Stimulated activated naive B cell treated with anti-CD40 and anti-IgM and Interleukin-4, amounts not matched to agents 10 μg/mL and 1 μg/mL and 100 μg/mL, for 72 hours (primary cell): ENCODE measurements at regions not wholly inside any gene's neighbourhood (a gene's known extent, or its start where the extent isn't known, plus 50 kb on each side); places are given as distances from the start of the nearest gene placed in this dataset.

Experiments
- ATAC-seq, 2 donors: fragments of 150-1000 bp; cut with Tn5 transposase; replicated peaks; 2 replicates each; pipeline ENCODE4 v1.10.0; 2021; ENCODE audit warnings: moderate library complexity in 1 of 2
- DNase-seq: peaks from one replicate; pipeline ENCODE4 v3.0.0; 2021
- H3K27ac Mint-ChIP-seq: one replicate; pipeline ENCODE4 v1.8.0; 2022; ENCODE audit warnings: mild to moderate bottlenecking, mixed read lengths
- H3K27me3 Mint-ChIP-seq, 2 donors: one replicate each; pipeline ENCODE4 v1.8.0; 2022; ENCODE audit warnings: mixed read lengths in 2 of 2
- H3K36me3 Mint-ChIP-seq, 2 donors: one replicate each; pipeline ENCODE4 v1.8.0; 2022; ENCODE audit warnings: mixed read lengths in 2 of 2, mild to moderate bottlenecking in 1 of 2
- H3K4me1 Mint-ChIP-seq, 2 donors: one replicate each; pipeline ENCODE4 v1.8.0; 2022; ENCODE audit warnings: mixed read lengths in 2 of 2, mild to moderate bottlenecking in 1 of 2
- H3K4me3 Mint-ChIP-seq, 2 donors: one replicate each; pipeline ENCODE4 v1.8.0; 2022; ENCODE audit warnings: mild to moderate bottlenecking in 2 of 2, mixed read lengths in 2 of 2, moderate library complexity in 1 of 2
- H3K9me3 Mint-ChIP-seq, 2 donors: one replicate each; pipeline ENCODE4 v1.8.0; 2022; ENCODE audit warnings: mixed read lengths in 2 of 2, mild to moderate bottlenecking in 1 of 2

- Mint-ChIP-seq H3K9me3 (peaks cover 8 to 10% of the 10 kb centered on the region in 2 donors), H3K4me1 (no peaks in the 10 kb centered on the region), H3K36me3 (no peaks in the 10 kb centered on the region), H3K27ac (no peak overlapping the region), H3K27me3 (no peaks in the 10 kb centered on the region), H3K4me3 (no peak overlapping the region)
- no peak for DNase-seq
- no peak for ATAC-seq
These were observed 195.7 kb upstream of the STEAP1 start for GRCh38 chr7:89958525-89959068.

GRCh38 chr7:89966067-89966664 lies 188.1 kb upstream of the STEAP1 start:
- DNase-seq, result no peak
- Mint-ChIP-seq H3K4me1 (no peaks in the 10 kb centered on the region), H3K36me3 (no peaks in the 10 kb centered on the region), H3K4me3 (no peak overlapping the region), H3K27me3 (no peaks in the 10 kb centered on the region), H3K9me3 (peaks cover 3 to 4% of the 10 kb centered on the region in 2 donors), H3K27ac (no peak overlapping the region)
- ATAC-seq, result no peak

- Mint-ChIP-seq H3K27me3 (no peaks in the 10 kb centered on the region), H3K27ac (no peak overlapping the region), H3K36me3 (no peaks in the 10 kb centered on the region), H3K4me1 (no peaks in the 10 kb centered on the region), H3K4me3 (no peak overlapping the region), H3K9me3 (no peaks in the 10 kb centered on the region)
- DNase-seq, result no peak
- no peak for ATAC-seq
These were observed 178.7 kb upstream of the STEAP1 start for GRCh38 chr7:89975577-89975976.

GRCh38 chr7:89987665-89988064 lies 166.6 kb upstream of the STEAP1 start:
- Mint-ChIP-seq H3K36me3 (no peaks in the 10 kb centered on the region), H3K27me3 (no peaks in the 10 kb centered on the region), H3K9me3 (peaks cover 0 to 3% of the 10 kb centered on the region in 2 donors), H3K4me3 (no peak overlapping the region), H3K4me1 (no peaks in the 10 kb centered on the region), H3K27ac (no peak overlapping the region)
- no peak for DNase-seq
- no peak for ATAC-seq

- Mint-ChIP-seq H3K27me3 (no peaks in the 10 kb centered on the region), H3K9me3 (peaks cover 0 to 3% of the 10 kb centered on the region in 2 donors), H3K27ac (no peak overlapping the region), H3K4me3 (no peak overlapping the region), H3K36me3 (no peaks in the 10 kb centered on the region), H3K4me1 (no peaks in the 10 kb centered on the region)
- no peak for ATAC-seq
- no peak for DNase-seq
These were observed 166.2 kb upstream of the STEAP1 start for GRCh38 chr7:89988074-89988473.

- Mint-ChIP-seq H3K4me1 (no peaks in the 10 kb centered on the region), H3K4me3 (no peak overlapping the region), H3K36me3 (no peaks in the 10 kb centered on the region), H3K27ac (no peak overlapping the region), H3K9me3 (peaks cover 0 to 1% of the 10 kb centered on the region in 2 donors), H3K27me3 (no peaks in the 10 kb centered on the region)
- DNase-seq, result no peak
- ATAC-seq, result no peak
These were observed 164.8 kb upstream of the STEAP1 start for GRCh38 chr7:89989454-89989853.

- Mint-ChIP-seq H3K4me3 (no peak overlapping the region), H3K4me1 (no peaks in the 10 kb centered on the region), H3K27ac (no peak overlapping the region), H3K36me3 (no peaks in the 10 kb centered on the region), H3K9me3 (peaks cover 7 to 8% of the 10 kb centered on the region in 2 donors), H3K27me3 (no peaks in the 10 kb centered on the region)
- DNase-seq (no peak), ATAC-seq (no peak)
These were observed 159.8 kb upstream of the STEAP1 start for GRCh38 chr7:89994483-89994882.

GRCh38 chr7:89998554-89998953 lies 155.7 kb upstream of the STEAP1 start:
- Mint-ChIP-seq H3K9me3 (peaks cover 6 to 8% of the 10 kb centered on the region in 2 donors), H3K36me3 (no peaks in the 10 kb centered on the region), H3K4me3 (no peak overlapping the region), H3K4me1 (no peaks in the 10 kb centered on the region), H3K27me3 (no peaks in the 10 kb centered on the region), H3K27ac (no peak overlapping the region)
- ATAC-seq (no peak), DNase-seq (no peak)

GRCh38 chr7:90005836-90006235 lies 148.4 kb upstream of the STEAP1 start:
- no peak for ATAC-seq
- Mint-ChIP-seq H3K4me3 (no peak overlapping the region), H3K36me3 (no peaks in the 10 kb centered on the region)

GRCh38 chr7:90007001-90007654 lies 147.1 kb upstream of the STEAP1 start:
- Mint-ChIP-seq H3K27ac (no peak overlapping the region), H3K9me3 (no peaks in the 10 kb centered on the region), H3K36me3 (no peaks in the 10 kb centered on the region), H3K4me1 (no peaks in the 10 kb centered on the region), H3K27me3 (no peaks in the 10 kb centered on the region), H3K4me3 (no peak overlapping the region)
- ATAC-seq, result no peak
- DNase-seq, result no peak

More at GRCh38 chr7:90005836-90006235, 148.4 kb upstream of the STEAP1 start:
- Mint-ChIP-seq H3K9me3 (no peaks in the 10 kb centered on the region), H3K4me1 (no peaks in the 10 kb centered on the region), H3K27ac (no peak overlapping the region), H3K27me3 (no peaks in the 10 kb centered on the region)
- no peak for DNase-seq

GRCh38 chr7:90007831-90008230 lies 146.4 kb upstream of the STEAP1 start:
- no peaks in the 10 kb centered on the region for H3K9me3 Mint-ChIP-seq
- no peak overlapping the region for H3K4me3 Mint-ChIP-seq
- H3K36me3 Mint-ChIP-seq, result no peaks in the 10 kb centered on the region
- H3K27ac Mint-ChIP-seq, result no peak overlapping the region
- ATAC-seq (no peak), DNase-seq (no peak)
- H3K4me1 Mint-ChIP-seq, result no peaks in the 10 kb centered on the region
- no peaks in the 10 kb centered on the region for H3K27me3 Mint-ChIP-seq

- no peak overlapping the region for H3K4me3 Mint-ChIP-seq
- no peak overlapping the region for H3K27ac Mint-ChIP-seq
- H3K36me3 Mint-ChIP-seq, result no peaks in the 10 kb centered on the region
- no peaks in the 10 kb centered on the region for H3K27me3 Mint-ChIP-seq
- H3K4me1 Mint-ChIP-seq, result no peaks in the 10 kb centered on the region
- no peak for DNase-seq
- ATAC-seq, result no peak
- peaks cover 1 to 5% of the 10 kb centered on the region in 2 donors for H3K9me3 Mint-ChIP-seq
These were observed 132.1 kb upstream of the STEAP1 start for GRCh38 chr7:90022213-90022612.

GRCh38 chr7:90025771-90026170 lies 128.5 kb upstream of the STEAP1 start:
- Mint-ChIP-seq H3K27ac (no peak overlapping the region), H3K4me3 (no peak overlapping the region), H3K4me1 (no peaks in the 10 kb centered on the region), H3K27me3 (no peaks in the 10 kb centered on the region), H3K9me3 (peaks cover 4 to 10% of the 10 kb centered on the region in 2 donors), H3K36me3 (no peaks in the 10 kb centered on the region)
- DNase-seq (no peak), ATAC-seq (peak in 1 of 2 donors; percentile 54)

- H3K4me3 Mint-ChIP-seq, result no peak overlapping the region
- no peak overlapping the region for H3K27ac Mint-ChIP-seq
- H3K36me3 Mint-ChIP-seq, result no peaks in the 10 kb centered on the region
- DNase-seq, result no peak
- no peak for ATAC-seq
- peaks cover 0 to 2% of the 10 kb centered on the region in 2 donors for H3K9me3 Mint-ChIP-seq
- no peaks in the 10 kb centered on the region for H3K27me3 Mint-ChIP-seq
- H3K4me1 Mint-ChIP-seq, result no peaks in the 10 kb centered on the region
These were observed 120.4 kb upstream of the STEAP1 start for GRCh38 chr7:90033850-90034249.

- no peak overlapping the region for H3K4me3 Mint-ChIP-seq
- H3K27me3 Mint-ChIP-seq, result no peaks in the 10 kb centered on the region
- H3K27ac Mint-ChIP-seq, result no peak overlapping the region
- DNase-seq (no peak), ATAC-seq (no peak)
- no peaks in the 10 kb centered on the region for H3K4me1 Mint-ChIP-seq
- H3K9me3 Mint-ChIP-seq, result peaks cover 6 to 7% of the 10 kb centered on the region in 2 donors
- no peaks in the 10 kb centered on the region for H3K36me3 Mint-ChIP-seq
These were observed 101.2 kb upstream of the STEAP1 start for GRCh38 chr7:90053094-90053493.
